GM23338 (cell line): ENCODE measurements at regions not wholly inside any gene's neighbourhood (a gene's known extent, or its start where the extent isn't known, plus 50 kb on each side); places are given as distances from the start of the nearest gene placed in this dataset.
A peak's percentile ranks its signal among the peaks of the same experiment; 100 is the strongest.
"Not testable (repeated sequence)": the region's sequence is repeated elsewhere in the genome, so short reads cannot be mapped to it uniquely, and the experiment has no call there.

Experiments
- ATAC-seq: fragments of 200-7000 bp; cut with Tn5 transposase; 3 replicates; pipeline ENCODE4 v1.9.1; 2020
- DNase-seq: peaks from one replicate; pipeline ENCODE4 v3.0.0-alpha.2; 2015; ENCODE audit warnings: low spot score
- H2AFZ ChIP-seq: fragments of 200-600 bp; sonication (generic); 2 replicates; pipeline ENCODE4 v1.8.0; 2016; ENCODE audit warnings: antibody characterized with exemption, mild to moderate bottlenecking, moderate library complexity
- H3F3A ChIP-seq: fragments of 200-600 bp; sonication (generic); replicated peaks from 2 replicates; pipeline ENCODE4 v1.8.0; 2017; ENCODE audit warnings: antibody characterized with exemption, mixed run types, low read depth
- H3K27ac ChIP-seq: fragments of 200-600 bp; sonication (generic); 2 replicates; pipeline ENCODE4 v1.6.1; 2016; ENCODE audit warnings: low read depth
- H3K27me3 ChIP-seq: fragments of 200-600 bp; sonication (generic); 2 replicates; pipeline ENCODE4 v1.8.0; 2016; ENCODE audit warnings: mild to moderate bottlenecking, mixed run types, moderate library complexity; ENCODE audit not compliant: insufficient read depth
- H3K36me3 ChIP-seq: fragments of 200-600 bp; sonication (generic); 2 replicates; pipeline ENCODE4 v1.8.0; 2016; ENCODE audit warnings: mild to moderate bottlenecking; ENCODE audit not compliant: insufficient read depth
- H3K4me1 ChIP-seq: fragments of 200-600 bp; sonication (generic); 2 replicates; pipeline ENCODE4 v1.8.0; 2016; ENCODE audit warnings: mild to moderate bottlenecking, moderate library complexity; ENCODE audit not compliant: insufficient read depth
- H3K4me2 ChIP-seq: fragments of 200-600 bp; sonication (generic); 2 replicates; pipeline ENCODE4 v1.7.1; 2017; ENCODE audit warnings: mixed run types
- H3K4me3 ChIP-seq: fragments of 200-600 bp; sonication (generic); 2 replicates; pipeline ENCODE4 v1.6.1; 2016; ENCODE audit warnings: mixed run types
- H3K79me2 ChIP-seq: fragments of 200-600 bp; sonication (generic); replicated peaks from 2 replicates; pipeline ENCODE4 v1.8.0; 2017; ENCODE audit warnings: mild to moderate bottlenecking; ENCODE audit not compliant: insufficient read depth
- H3K9me2 ChIP-seq: fragments of 200-600 bp; sonication (generic); 2 replicates; pipeline ENCODE4 v1.8.0; 2017; ENCODE audit not compliant: insufficient read depth
- H4K20me1 ChIP-seq: fragments of 200-600 bp; sonication (generic); replicated peaks from 2 replicates; pipeline ENCODE4 v1.8.0; 2017; ENCODE audit warnings: mild to moderate bottlenecking; ENCODE audit not compliant: insufficient read depth
- H3K27ac Mint-ChIP-seq: 2 replicates; pipeline ENCODE4 v1.8.0; 2020; ENCODE audit warnings: inconsistent platforms, mild to moderate bottlenecking, moderate library complexity, mixed read lengths
- H3K27me3 Mint-ChIP-seq: 3 replicates; pipeline ENCODE4 v1.8.0; 2022; ENCODE audit warnings: low read depth, mild to moderate bottlenecking, moderate library complexity, mixed read lengths, inconsistent platforms; ENCODE audit not compliant: insufficient read depth, poor library complexity
- H3K36me3 Mint-ChIP-seq: 3 replicates; pipeline ENCODE4 v1.8.0; 2021; ENCODE audit warnings: low read depth, mild to moderate bottlenecking, inconsistent platforms, moderate library complexity, mixed read lengths
- H3K4me1 Mint-ChIP-seq: 3 replicates; pipeline ENCODE4 v1.8.0; 2020; ENCODE audit warnings: mild to moderate bottlenecking, inconsistent platforms, mixed read lengths
- H3K4me3 Mint-ChIP-seq: 3 replicates; pipeline ENCODE4 v1.8.0; 2021; ENCODE audit warnings: moderate library complexity, mild to moderate bottlenecking, inconsistent platforms, mixed read lengths
- H3K9me3 Mint-ChIP-seq: 3 replicates; pipeline ENCODE4 v1.8.0; 2020; ENCODE audit warnings: moderate library complexity, mild to moderate bottlenecking, inconsistent platforms, mixed read lengths
- CREB1 ChIP-seq: fragments of 250-450 bp; sonication (Bioruptor Pico); IDR thresholded peaks from 2 replicates; pipeline ENCODE4 v1.5.0; 2020; ENCODE audit warnings: low read depth, mild to moderate bottlenecking, moderate library complexity
- EZH2 ChIP-seq: fragments of 200-600 bp; sonication (generic); IDR thresholded peaks from one replicate; pipeline ENCODE4 v1.8.0; 2017; ENCODE audit warnings: antibody characterized with exemption, mild to moderate bottlenecking, low read depth; ENCODE audit not compliant: unreplicated experiment
- EZH2phosphoT487 ChIP-seq: fragments of 200-600 bp; sonication (generic); IDR thresholded peaks from one replicate; pipeline ENCODE4 v1.8.1; 2018; ENCODE audit warnings: antibody characterized with exemption; ENCODE audit not compliant: unreplicated experiment
- JUNB ChIP-seq: IDR thresholded peaks from one replicate; pipeline ENCODE4 v1.6.1; 2016; ENCODE audit warnings: antibody characterized with exemption; ENCODE audit not compliant: unreplicated experiment
- NANOG ChIP-seq: IDR thresholded peaks from 2 replicates; pipeline ENCODE4 v1.6.1; 2016; ENCODE audit warnings: antibody characterized with exemption, borderline replicate concordance
- POLR2AphosphoS5 ChIP-seq: IDR thresholded peaks from 2 replicates; pipeline ENCODE4 v1.6.1; 2016; ENCODE audit warnings: antibody characterized with exemption, low read depth
- REST ChIP-seq: IDR thresholded peaks from one replicate; pipeline ENCODE4 v1.6.1; 2018; ENCODE audit warnings: antibody characterized with exemption; ENCODE audit not compliant: unreplicated experiment
- ZNF331 ChIP-seq: fragments of 250-450 bp; sonication (Bioruptor Pico); IDR thresholded peaks from 2 replicates; pipeline ENCODE4 v1.5.0; 2020; ENCODE audit warnings: low read depth, mild to moderate bottlenecking, moderate library complexity
- TF ChIP-seq, protein P1 (sequence below): IDR thresholded peaks from 2 replicates; pipeline ENCODE4 v1.6.1; 2016; ENCODE audit warnings: antibody characterized with exemption
- TF ChIP-seq, protein P2 (sequence below): fragments of 250-450 bp; sonication (Bioruptor Pico); IDR thresholded peaks from 2 replicates; pipeline ENCODE4 v1.5.0; 2020; ENCODE audit warnings: mild to moderate bottlenecking, moderate library complexity

DNA sequence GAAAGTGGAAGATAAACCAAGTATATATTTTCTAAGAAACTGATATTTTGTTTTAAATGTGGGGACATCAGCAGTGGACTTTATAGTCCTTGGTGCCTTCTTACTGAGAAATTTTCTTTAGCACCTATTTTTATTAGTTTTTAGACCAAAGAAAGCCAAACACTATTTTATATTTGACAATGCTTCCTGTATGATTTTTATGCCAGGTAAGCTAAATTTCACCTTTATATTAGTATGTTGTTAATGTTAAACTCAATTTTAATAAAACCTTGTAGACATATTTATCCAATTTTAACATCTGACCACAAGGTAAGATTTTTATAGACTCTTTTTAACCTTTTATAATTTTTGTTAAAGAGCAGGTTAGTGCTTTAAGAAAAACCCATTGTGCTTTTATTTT lies 1182.3 kb upstream of the CDH2 start:
- ATAC-seq, H3K9me2 ChIP-seq, H3K4me3 ChIP-seq, H3K36me3 ChIP-seq, H3F3A ChIP-seq, H4K20me1 ChIP-seq, H3K27me3 Mint-ChIP-seq, H2AFZ ChIP-seq, H3K79me2 ChIP-seq, H3K27me3 ChIP-seq, H3K4me2 ChIP-seq, H3K27ac Mint-ChIP-seq, H3K27ac ChIP-seq, H3K4me3 Mint-ChIP-seq, DNase-seq: not testable (repeated sequence)
- H3K4me1 ChIP-seq: peaks cover 19% of the 10 kb centered on the region
- H3K36me3 Mint-ChIP-seq: peaks cover 14% of the 10 kb centered on the region; the same call in 2 of the 3 replicates
- peaks cover 16% of the 10 kb centered on the region for H3K9me3 Mint-ChIP-seq
- peaks cover 12% of the 10 kb centered on the region for H3K4me1 Mint-ChIP-seq

DNA sequence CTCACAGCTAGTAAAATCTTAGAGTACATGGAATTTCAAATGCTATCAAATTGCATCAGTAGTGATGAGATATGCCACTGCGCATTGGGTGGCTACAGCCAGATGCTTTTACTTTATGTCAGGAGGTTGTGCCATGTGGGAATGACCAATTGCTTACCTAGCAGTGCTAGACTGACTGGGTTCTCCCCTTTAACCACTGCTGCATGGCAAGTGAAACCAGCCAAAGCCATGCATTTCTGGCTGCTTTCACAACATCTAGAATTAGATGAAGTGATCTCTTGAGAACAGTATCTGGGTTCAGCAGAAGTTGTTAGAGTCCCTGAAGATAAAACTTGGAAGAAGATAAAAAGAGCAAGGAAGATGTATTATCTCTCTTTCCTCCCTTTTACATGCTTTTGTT lies 1174.2 kb upstream of the CDH2 start:
- no peak for DNase-seq
- H3K4me3 ChIP-seq: no peak overlapping the region
- peak overlapping the region; percentile 54; the same call in 1 of the 2 replicates for H2AFZ ChIP-seq
- Mint-ChIP-seq H3K27me3 (no peaks in the 10 kb centered on the region), H3K36me3 (peaks cover 5% of the 10 kb centered on the region; the same call in 1 of the 3 replicates), H3K27ac (no peak overlapping the region), H3K4me3 (no peak overlapping the region), H3K9me3 (peaks cover 7% of the 10 kb centered on the region), H3K4me1 (no peaks in the 10 kb centered on the region)
- H3K4me1 ChIP-seq: no peaks in the 10 kb centered on the region; the same call in 1 of the 2 replicates
- no peak for ATAC-seq
- H3F3A ChIP-seq: no peaks in the 10 kb centered on the region
- no peaks in the 10 kb centered on the region for H3K79me2 ChIP-seq
- no peaks in the 10 kb centered on the region for H4K20me1 ChIP-seq
- H3K9me2 ChIP-seq: no peaks in the 10 kb centered on the region
- H3K4me2 ChIP-seq: no peak overlapping the region
- H3K27ac ChIP-seq: no peak overlapping the region
- no peaks in the 10 kb centered on the region for H3K36me3 ChIP-seq
- H3K27me3 ChIP-seq: no peaks in the 10 kb centered on the region
- no peak for TF ChIP-seq EZH2phosphoT487
- no peak for TF ChIP-seq EZH2
- TF ChIP-seq POLR2AphosphoS5: no peak
- no peak for TF ChIP-seq NANOG
- TF ChIP-seq, protein P1, sequence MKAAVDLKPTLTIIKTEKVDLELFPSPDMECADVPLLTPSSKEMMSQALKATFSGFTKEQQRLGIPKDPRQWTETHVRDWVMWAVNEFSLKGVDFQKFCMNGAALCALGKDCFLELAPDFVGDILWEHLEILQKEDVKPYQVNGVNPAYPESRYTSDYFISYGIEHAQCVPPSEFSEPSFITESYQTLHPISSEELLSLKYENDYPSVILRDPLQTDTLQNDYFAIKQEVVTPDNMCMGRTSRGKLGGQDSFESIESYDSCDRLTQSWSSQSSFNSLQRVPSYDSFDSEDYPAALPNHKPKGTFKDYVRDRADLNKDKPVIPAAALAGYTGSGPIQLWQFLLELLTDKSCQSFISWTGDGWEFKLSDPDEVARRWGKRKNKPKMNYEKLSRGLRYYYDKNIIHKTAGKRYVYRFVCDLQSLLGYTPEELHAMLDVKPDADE: no peak
- TF ChIP-seq, protein P2, sequence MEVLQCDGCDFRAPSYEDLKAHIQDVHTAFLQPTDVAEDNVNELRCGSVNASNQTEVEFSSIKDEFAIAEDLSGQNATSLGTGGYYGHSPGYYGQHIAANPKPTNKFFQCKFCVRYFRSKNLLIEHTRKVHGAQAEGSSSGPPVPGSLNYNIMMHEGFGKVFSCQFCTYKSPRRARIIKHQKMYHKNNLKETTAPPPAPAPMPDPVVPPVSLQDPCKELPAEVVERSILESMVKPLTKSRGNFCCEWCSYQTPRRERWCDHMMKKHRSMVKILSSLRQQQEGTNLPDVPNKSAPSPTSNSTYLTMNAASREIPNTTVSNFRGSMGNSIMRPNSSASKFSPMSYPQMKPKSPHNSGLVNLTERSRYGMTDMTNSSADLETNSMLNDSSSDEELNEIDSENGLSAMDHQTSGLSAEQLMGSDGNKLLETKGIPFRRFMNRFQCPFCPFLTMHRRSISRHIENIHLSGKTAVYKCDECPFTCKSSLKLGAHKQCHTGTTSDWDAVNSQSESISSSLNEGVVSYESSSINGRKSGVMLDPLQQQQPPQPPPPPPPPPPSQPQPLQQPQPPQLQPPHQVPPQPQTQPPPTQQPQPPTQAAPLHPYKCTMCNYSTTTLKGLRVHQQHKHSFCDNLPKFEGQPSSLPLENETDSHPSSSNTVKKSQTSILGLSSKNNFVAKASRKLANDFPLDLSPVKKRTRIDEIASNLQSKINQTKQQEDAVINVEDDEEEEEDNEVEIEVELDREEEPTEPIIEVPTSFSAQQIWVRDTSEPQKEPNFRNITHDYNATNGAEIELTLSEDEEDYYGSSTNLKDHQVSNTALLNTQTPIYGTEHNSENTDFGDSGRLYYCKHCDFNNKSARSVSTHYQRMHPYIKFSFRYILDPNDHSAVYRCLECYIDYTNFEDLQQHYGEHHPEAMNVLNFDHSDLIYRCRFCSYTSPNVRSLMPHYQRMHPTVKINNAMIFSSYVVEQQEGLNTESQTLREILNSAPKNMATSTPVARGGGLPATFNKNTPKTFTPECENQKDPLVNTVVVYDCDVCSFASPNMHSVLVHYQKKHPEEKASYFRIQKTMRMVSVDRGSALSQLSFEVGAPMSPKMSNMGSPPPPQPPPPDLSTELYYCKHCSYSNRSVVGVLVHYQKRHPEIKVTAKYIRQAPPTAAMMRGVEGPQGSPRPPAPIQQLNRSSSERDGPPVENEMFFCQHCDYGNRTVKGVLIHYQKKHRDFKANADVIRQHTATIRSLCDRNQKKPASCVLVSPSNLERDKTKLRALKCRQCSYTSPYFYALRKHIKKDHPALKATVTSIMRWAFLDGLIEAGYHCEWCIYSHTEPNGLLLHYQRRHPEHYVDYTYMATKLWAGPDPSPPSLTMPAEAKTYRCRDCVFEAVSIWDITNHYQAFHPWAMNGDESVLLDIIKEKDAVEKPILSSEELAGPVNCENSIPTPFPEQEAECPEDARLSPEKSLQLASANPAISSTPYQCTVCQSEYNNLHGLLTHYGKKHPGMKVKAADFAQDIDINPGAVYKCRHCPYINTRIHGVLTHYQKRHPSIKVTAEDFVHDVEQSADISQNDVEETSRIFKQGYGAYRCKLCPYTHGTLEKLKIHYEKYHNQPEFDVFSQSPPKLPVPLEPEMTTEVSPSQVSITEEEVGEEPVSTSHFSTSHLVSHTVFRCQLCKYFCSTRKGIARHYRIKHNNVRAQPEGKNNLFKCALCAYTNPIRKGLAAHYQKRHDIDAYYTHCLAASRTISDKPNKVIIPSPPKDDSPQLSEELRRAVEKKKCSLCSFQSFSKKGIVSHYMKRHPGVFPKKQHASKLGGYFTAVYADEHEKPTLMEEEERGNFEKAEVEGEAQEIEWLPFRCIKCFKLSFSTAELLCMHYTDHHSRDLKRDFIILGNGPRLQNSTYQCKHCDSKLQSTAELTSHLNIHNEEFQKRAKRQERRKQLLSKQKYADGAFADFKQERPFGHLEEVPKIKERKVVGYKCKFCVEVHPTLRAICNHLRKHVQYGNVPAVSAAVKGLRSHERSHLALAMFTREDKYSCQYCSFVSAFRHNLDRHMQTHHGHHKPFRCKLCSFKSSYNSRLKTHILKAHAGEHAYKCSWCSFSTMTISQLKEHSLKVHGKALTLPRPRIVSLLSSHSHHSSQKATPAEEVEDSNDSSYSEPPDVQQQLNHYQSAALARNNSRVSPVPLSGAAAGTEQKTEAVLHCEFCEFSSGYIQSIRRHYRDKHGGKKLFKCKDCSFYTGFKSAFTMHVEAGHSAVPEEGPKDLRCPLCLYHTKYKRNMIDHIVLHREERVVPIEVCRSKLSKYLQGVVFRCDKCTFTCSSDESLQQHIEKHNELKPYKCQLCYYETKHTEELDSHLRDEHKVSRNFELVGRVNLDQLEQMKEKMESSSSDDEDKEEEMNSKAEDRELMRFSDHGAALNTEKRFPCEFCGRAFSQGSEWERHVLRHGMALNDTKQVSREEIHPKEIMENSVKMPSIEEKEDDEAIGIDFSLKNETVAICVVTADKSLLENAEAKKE (CRISPR knock-in tag): no peak
- TF ChIP-seq JUNB: no peak
- TF ChIP-seq REST: no peak
- no peak for TF ChIP-seq CREB1 (CRISPR knock-in tag)
- TF ChIP-seq ZNF331 (CRISPR knock-in tag): no peak
